ENCODE measurements at regions not wholly inside any gene's neighbourhood (a gene's known extent, or its start where the extent isn't known, plus 50 kb on each side); places are given as distances from the start of the nearest gene placed in this dataset.
"Not testable (repeated sequence)": the region's sequence is repeated elsewhere in the genome, so short reads cannot be mapped to it uniquely, and the experiment has no call there.

- Mint-ChIP-seq H3K36me3 (no peaks in the 10 kb centered on the region), H3K9me3 (peaks cover 2% of the 10 kb centered on the region), H3K4me1 (no peaks in the 10 kb centered on the region), H3K27me3 (no peaks in the 10 kb centered on the region), H3K4me3 (no peak overlapping the region), H3K27ac (no peak overlapping the region)
- no peak for DNase-seq
- ATAC-seq (ENCODE audit: low read depth), result no peak
- POLR2A ChIA-PET, result no interaction called here
These were observed 781.3 kb upstream of the MIR17HG start for GRCh38 chr13:90565985-90566713.

- no peak overlapping the region for H3K4me3 Mint-ChIP-seq
- no peak overlapping the region for H3K27ac Mint-ChIP-seq
- H3K4me1 Mint-ChIP-seq, result no peaks in the 10 kb centered on the region
- POLR2A ChIA-PET, result no interaction called here
- H3K36me3 Mint-ChIP-seq, result no peaks in the 10 kb centered on the region
- DNase-seq (no peak), ATAC-seq (ENCODE audit: low read depth) (no peak)
- no peaks in the 10 kb centered on the region for H3K27me3 Mint-ChIP-seq
- H3K9me3 Mint-ChIP-seq, result peaks cover 4% of the 10 kb centered on the region
These were observed 779.3 kb upstream of the MIR17HG start for GRCh38 chr13:90568165-90568564.

GRCh38 chr13:90576067-90576466, 771.4 kb upstream of the MIR17HG start:
- ATAC-seq (ENCODE audit: low read depth) (no peak), DNase-seq (no peak)
- Mint-ChIP-seq H3K27me3 (no peaks in the 10 kb centered on the region), H3K4me3 (no peak overlapping the region), H3K4me1 (no peaks in the 10 kb centered on the region), H3K36me3 (no peaks in the 10 kb centered on the region), H3K27ac (no peak overlapping the region), H3K9me3 (peaks cover 2% of the 10 kb centered on the region)
- POLR2A ChIA-PET, result no interaction called here

GRCh38 chr13:90577726-90578125, 769.8 kb upstream of the MIR17HG start:
- Mint-ChIP-seq H3K27me3 (no peaks in the 10 kb centered on the region), H3K4me3 (no peak overlapping the region), H3K27ac (no peak overlapping the region), H3K36me3 (no peaks in the 10 kb centered on the region), H3K4me1 (no peaks in the 10 kb centered on the region), H3K9me3 (no peaks in the 10 kb centered on the region)
- DNase-seq, result no peak
- ATAC-seq (ENCODE audit: low read depth), result no peak
- POLR2A ChIA-PET, result no interaction called here

- no peaks in the 10 kb centered on the region for H3K36me3 Mint-ChIP-seq
- POLR2A ChIA-PET, result no interaction called here
These were observed 762.1 kb upstream of the MIR17HG start for GRCh38 chr13:90585392-90585791.

GRCh38 chr13:90591260-90591926, 756.1 kb upstream of the MIR17HG start:
- H3K27ac Mint-ChIP-seq, result no peak overlapping the region
- POLR2A ChIA-PET, result no interaction called here

More at GRCh38 chr13:90585392-90585791, 762.1 kb upstream of the MIR17HG start:
- ATAC-seq (ENCODE audit: low read depth) (no peak), DNase-seq (no peak)
- Mint-ChIP-seq H3K9me3 (peaks cover 4% of the 10 kb centered on the region), H3K27ac (no peak overlapping the region), H3K27me3 (no peaks in the 10 kb centered on the region), H3K4me3 (no peak overlapping the region), H3K4me1 (no peaks in the 10 kb centered on the region)

GRCh38 chr13:90591927-90592268, 755.6 kb upstream of the MIR17HG start:
- Mint-ChIP-seq H3K4me3 (no peak overlapping the region), H3K4me1 (no peaks in the 10 kb centered on the region), H3K36me3 (no peaks in the 10 kb centered on the region), H3K27me3 (no peaks in the 10 kb centered on the region), H3K9me3 (no peaks in the 10 kb centered on the region), H3K27ac (no peak overlapping the region)
- ATAC-seq (ENCODE audit: low read depth), result no peak
- POLR2A ChIA-PET, result no interaction called here
- no peak for DNase-seq

More at GRCh38 chr13:90591260-90591926, 756.1 kb upstream of the MIR17HG start:
- no peak overlapping the region for H3K4me3 Mint-ChIP-seq
- no peaks in the 10 kb centered on the region for H3K9me3 Mint-ChIP-seq
- H3K4me1 Mint-ChIP-seq, result no peaks in the 10 kb centered on the region
- DNase-seq, result no peak
- H3K36me3 Mint-ChIP-seq, result no peaks in the 10 kb centered on the region
- no peaks in the 10 kb centered on the region for H3K27me3 Mint-ChIP-seq
- ATAC-seq (ENCODE audit: low read depth), result no peak

GRCh38 chr13:90592943-90593342, 754.5 kb upstream of the MIR17HG start:
- no peaks in the 10 kb centered on the region for H3K27me3 Mint-ChIP-seq
- ATAC-seq (ENCODE audit: low read depth), result no peak
- no peak overlapping the region for H3K4me3 Mint-ChIP-seq
- POLR2A ChIA-PET, result no interaction called here
- no peaks in the 10 kb centered on the region for H3K9me3 Mint-ChIP-seq
- no peak overlapping the region for H3K27ac Mint-ChIP-seq
- no peaks in the 10 kb centered on the region for H3K4me1 Mint-ChIP-seq
- no peak for DNase-seq
- no peaks in the 10 kb centered on the region for H3K36me3 Mint-ChIP-seq

- Mint-ChIP-seq H3K4me1 (no peaks in the 10 kb centered on the region), H3K4me3 (no peak overlapping the region), H3K27me3 (no peaks in the 10 kb centered on the region), H3K9me3 (no peaks in the 10 kb centered on the region), H3K36me3 (no peaks in the 10 kb centered on the region), H3K27ac (no peak overlapping the region)
- no peak for ATAC-seq (ENCODE audit: low read depth)
- POLR2A ChIA-PET, result no interaction called here
- no peak for DNase-seq
These were observed 752.8 kb upstream of the MIR17HG start for GRCh38 chr13:90594681-90595080.

- DNase-seq (no peak), ATAC-seq (ENCODE audit: low read depth) (no peak)
- H3K36me3 Mint-ChIP-seq, result no peaks in the 10 kb centered on the region
- no peaks in the 10 kb centered on the region for H3K27me3 Mint-ChIP-seq
- no peak overlapping the region for H3K4me3 Mint-ChIP-seq
- POLR2A ChIA-PET, result no interaction called here
- no peaks in the 10 kb centered on the region for H3K4me1 Mint-ChIP-seq
- no peaks in the 10 kb centered on the region for H3K9me3 Mint-ChIP-seq
- no peak overlapping the region for H3K27ac Mint-ChIP-seq
These were observed 741.8 kb upstream of the MIR17HG start for GRCh38 chr13:90605664-90606063.

- H3K27ac Mint-ChIP-seq; H3K4me1 Mint-ChIP-seq; DNase-seq; H3K4me3 Mint-ChIP-seq; H3K36me3 Mint-ChIP-seq; POLR2A ChIA-PET; ATAC-seq (ENCODE audit: low read depth); H3K27me3 Mint-ChIP-seq; H3K9me3 Mint-ChIP-seq: not testable (repeated sequence)
These were observed 740.6 kb upstream of the MIR17HG start for GRCh38 chr13:90606921-90607320.

GRCh38 chr13:90612391-90612790, 735.1 kb upstream of the MIR17HG start:
- POLR2A ChIA-PET, result no interaction called here
- no peak overlapping the region for H3K27ac Mint-ChIP-seq
- DNase-seq (no peak), ATAC-seq (ENCODE audit: low read depth) (no peak)
- H3K27me3 Mint-ChIP-seq, result no peaks in the 10 kb centered on the region
- no peak overlapping the region for H3K4me3 Mint-ChIP-seq
- peaks cover 12% of the 10 kb centered on the region for H3K9me3 Mint-ChIP-seq
- H3K4me1 Mint-ChIP-seq, result no peaks in the 10 kb centered on the region
- H3K36me3 Mint-ChIP-seq, result no peaks in the 10 kb centered on the region

GRCh38 chr13:90613076-90613795, 734.3 kb upstream of the MIR17HG start:
- DNase-seq (no peak), ATAC-seq (ENCODE audit: low read depth) (no peak)
- POLR2A ChIA-PET, result no interaction called here
- no peaks in the 10 kb centered on the region for H3K4me1 Mint-ChIP-seq
- H3K27me3 Mint-ChIP-seq, result no peaks in the 10 kb centered on the region
- H3K9me3 Mint-ChIP-seq, result peaks cover 12% of the 10 kb centered on the region
- no peak overlapping the region for H3K4me3 Mint-ChIP-seq
- no peaks in the 10 kb centered on the region for H3K36me3 Mint-ChIP-seq
- H3K27ac Mint-ChIP-seq, result no peak overlapping the region

- POLR2A ChIA-PET, result no interaction called here
- no peak for ATAC-seq (ENCODE audit: low read depth)
These were observed 732.3 kb upstream of the MIR17HG start for GRCh38 chr13:90615236-90615635.

More at GRCh38 chr13:90615236-90615635, 732.3 kb upstream of the MIR17HG start:
- H3K27me3 Mint-ChIP-seq, result no peaks in the 10 kb centered on the region
- H3K36me3 Mint-ChIP-seq, result no peaks in the 10 kb centered on the region
- no peak overlapping the region for H3K27ac Mint-ChIP-seq
- DNase-seq, result no peak
- no peak overlapping the region for H3K4me3 Mint-ChIP-seq
- H3K4me1 Mint-ChIP-seq, result no peaks in the 10 kb centered on the region
- peaks cover 12% of the 10 kb centered on the region for H3K9me3 Mint-ChIP-seq
